Activated CD8-positive, alpha-beta memory T cell treated with anti-CD3 and anti-CD28 coated beads, Interleukin-2, amount 10 ng/mL, durations not matched to agents 7 days and 5 days (primary cell): ENCODE measurements at regions not wholly inside any gene's neighbourhood (a gene's known extent, or its start where the extent isn't known, plus 50 kb on each side); places are given as distances from the start of the nearest gene placed in this dataset.

Source experiments
- ATAC-seq: fragments of 150-1000 bp; cut with Tn5 transposase; one replicate; pipeline ENCODE4 v1.10.0; 2021; ENCODE audit warnings: moderate library complexity
- CTCF ChIA-PET: fragments of 350-600 bp; sonication (Branson Sonifier 250); formaldehyde crosslinking; loops from one replicate; lab custom pipeline; 2021; ENCODE audit warnings: antibody characterized with exemption; lab: Charles Lee
- DNase-seq: peaks from one replicate; pipeline ENCODE4 v3.0.0-alpha.2; 2020
- H3K27ac Mint-ChIP-seq: one replicate; pipeline ENCODE4 v1.8.0; 2021; ENCODE audit warnings: mild to moderate bottlenecking, mixed read lengths
- H3K27me3 Mint-ChIP-seq: one replicate; pipeline ENCODE4 v1.8.0; 2021; ENCODE audit warnings: mixed read lengths
- H3K36me3 Mint-ChIP-seq: one replicate; pipeline ENCODE4 v1.8.0; 2021; ENCODE audit warnings: mild to moderate bottlenecking, mixed read lengths
- H3K4me1 Mint-ChIP-seq: one replicate; pipeline ENCODE4 v1.8.0; 2021; ENCODE audit warnings: mixed read lengths
- H3K4me3 Mint-ChIP-seq: one replicate; pipeline ENCODE4 v1.8.0; 2021; ENCODE audit warnings: mild to moderate bottlenecking, moderate library complexity, mixed read lengths
- H3K9me3 Mint-ChIP-seq: one replicate; pipeline ENCODE4 v1.8.0; 2022; ENCODE audit warnings: low read depth, mixed read lengths

- Mint-ChIP-seq H3K9me3 (no peaks in the 10 kb centered on the region), H3K36me3 (no peaks in the 10 kb centered on the region), H3K27me3 (peaks cover 11% of the 10 kb centered on the region), H3K4me1 (no peaks in the 10 kb centered on the region), H3K27ac (no peak overlapping the region), H3K4me3 (no peak overlapping the region)
- ATAC-seq, result no peak
- CTCF ChIA-PET, result no interaction called here
- no peak for DNase-seq
These were observed 85.5 kb upstream of the SLC25A13 start for GRCh38 chr7:96407427-96407826.

GRCh38 chr7:96402913-96403312 is 81.0 kb upstream of the SLC25A13 start:
- H3K27me3 Mint-ChIP-seq, result peaks cover 12% of the 10 kb centered on the region
- no peak overlapping the region for H3K27ac Mint-ChIP-seq
- ATAC-seq (no peak), DNase-seq (no peak)
- no peaks in the 10 kb centered on the region for H3K36me3 Mint-ChIP-seq
- CTCF ChIA-PET, result no interaction called here
- no peaks in the 10 kb centered on the region for H3K4me1 Mint-ChIP-seq
- H3K9me3 Mint-ChIP-seq, result no peaks in the 10 kb centered on the region
- H3K4me3 Mint-ChIP-seq, result no peak overlapping the region

- H3K36me3 Mint-ChIP-seq, result no peaks in the 10 kb centered on the region
- H3K4me1 Mint-ChIP-seq, result no peaks in the 10 kb centered on the region
- peaks cover 12% of the 10 kb centered on the region for H3K27me3 Mint-ChIP-seq
- H3K4me3 Mint-ChIP-seq, result no peak overlapping the region
- H3K9me3 Mint-ChIP-seq, result no peaks in the 10 kb centered on the region
- ATAC-seq (no peak), DNase-seq (no peak)
- CTCF ChIA-PET, result no interaction called here
- H3K27ac Mint-ChIP-seq, result no peak overlapping the region
These were observed 79.3 kb upstream of the SLC25A13 start for GRCh38 chr7:96401200-96401599.

GRCh38 chr7:96400518-96400917 is 78.6 kb upstream of the SLC25A13 start:
- no peak for DNase-seq
- Mint-ChIP-seq H3K27me3 (peaks cover 15% of the 10 kb centered on the region), H3K36me3 (no peaks in the 10 kb centered on the region), H3K9me3 (no peaks in the 10 kb centered on the region), H3K4me1 (no peaks in the 10 kb centered on the region), H3K4me3 (no peak overlapping the region), H3K27ac (no peak overlapping the region)
- CTCF ChIA-PET, result no interaction called here
- no peak for ATAC-seq

- H3K27me3 Mint-ChIP-seq, result peaks cover 17% of the 10 kb centered on the region
- H3K27ac Mint-ChIP-seq, result no peak overlapping the region
- DNase-seq (no peak), ATAC-seq (no peak)
- CTCF ChIA-PET, result no interaction called here
- H3K36me3 Mint-ChIP-seq, result no peaks in the 10 kb centered on the region
- no peak overlapping the region for H3K4me3 Mint-ChIP-seq
- no peaks in the 10 kb centered on the region for H3K9me3 Mint-ChIP-seq
- no peaks in the 10 kb centered on the region for H3K4me1 Mint-ChIP-seq
These were observed 78.1 kb upstream of the SLC25A13 start for GRCh38 chr7:96400001-96400400.

- DNase-seq (no peak), ATAC-seq (no peak)
- H3K36me3 Mint-ChIP-seq, result no peaks in the 10 kb centered on the region
- H3K4me1 Mint-ChIP-seq, result no peaks in the 10 kb centered on the region
- H3K27me3 Mint-ChIP-seq, result peaks cover 18% of the 10 kb centered on the region
- H3K4me3 Mint-ChIP-seq, result no peak overlapping the region
- no peaks in the 10 kb centered on the region for H3K9me3 Mint-ChIP-seq
- H3K27ac Mint-ChIP-seq, result no peak overlapping the region
- CTCF ChIA-PET, result no interaction called here
These were observed 76.2 kb upstream of the SLC25A13 start for GRCh38 chr7:96397936-96398598.

- Mint-ChIP-seq H3K27ac (no peak overlapping the region), H3K4me3 (no peak overlapping the region), H3K27me3 (peaks cover 16% of the 10 kb centered on the region), H3K4me1 (no peaks in the 10 kb centered on the region), H3K36me3 (no peaks in the 10 kb centered on the region), H3K9me3 (no peaks in the 10 kb centered on the region)
- no peak for ATAC-seq
- no peak for DNase-seq
- CTCF ChIA-PET, result no interaction called here
These were observed 66.9 kb upstream of the SLC25A13 start for GRCh38 chr7:96388620-96389383.

- H3K9me3 Mint-ChIP-seq, result no peaks in the 10 kb centered on the region
- H3K4me1 Mint-ChIP-seq, result no peaks in the 10 kb centered on the region
- H3K27me3 Mint-ChIP-seq, result peaks cover 13% of the 10 kb centered on the region
- DNase-seq (no peak), ATAC-seq (no peak)
- H3K4me3 Mint-ChIP-seq, result no peak overlapping the region
- H3K36me3 Mint-ChIP-seq, result no peaks in the 10 kb centered on the region
- no peak overlapping the region for H3K27ac Mint-ChIP-seq
- CTCF ChIA-PET, result no interaction called here
These were observed 66.3 kb upstream of the SLC25A13 start for GRCh38 chr7:96388166-96388565.

- no peak overlapping the region for H3K27ac Mint-ChIP-seq
- no peaks in the 10 kb centered on the region for H3K9me3 Mint-ChIP-seq
- no peaks in the 10 kb centered on the region for H3K4me1 Mint-ChIP-seq
- DNase-seq (no peak), ATAC-seq (no peak)
- H3K27me3 Mint-ChIP-seq, result peaks cover 11% of the 10 kb centered on the region
- no peaks in the 10 kb centered on the region for H3K36me3 Mint-ChIP-seq
- no peak overlapping the region for H3K4me3 Mint-ChIP-seq
- CTCF ChIA-PET, result no interaction called here
These were observed 58.2 kb upstream of the SLC25A13 start for GRCh38 chr7:96380111-96380512.

GRCh38 chr7:96377399-96377798 is 55.5 kb upstream of the SLC25A13 start:
- DNase-seq (no peak), ATAC-seq (no peak)
- H3K9me3 Mint-ChIP-seq, result no peaks in the 10 kb centered on the region
- no peaks in the 10 kb centered on the region for H3K36me3 Mint-ChIP-seq
- CTCF ChIA-PET, result no interaction called here
- no peaks in the 10 kb centered on the region for H3K4me1 Mint-ChIP-seq
- peaks cover 9% of the 10 kb centered on the region for H3K27me3 Mint-ChIP-seq
- H3K4me3 Mint-ChIP-seq, result no peak overlapping the region
- no peak overlapping the region for H3K27ac Mint-ChIP-seq
